Suprapubic skin (tissue), 4 donors: ENCODE measurements at regions not wholly inside any gene's neighbourhood (a gene's known extent, or its start where the extent isn't known, plus 50 kb on each side); places are given as distances from the start of the nearest gene placed in this dataset.

Experiments used
- DNase-seq, 2 donors: peaks; one replicate each; pipeline ENCODE4 v3.0.0-alpha.2; 2019; ENCODE audit warnings: low spot score in 2 of 2
- H3K27ac ChIP-seq: fragments of 200-600 bp; sonication (generic); one replicate; pipeline ENCODE4 v1.5.1; 2019
- H3K27me3 ChIP-seq: fragments of 200-600 bp; sonication (generic); one replicate; pipeline ENCODE4 v1.5.1; 2019
- H3K36me3 ChIP-seq: fragments of 200-600 bp; sonication (generic); one replicate; pipeline ENCODE4 v1.5.1; 2019
- H3K4me1 ChIP-seq: fragments of 200-600 bp; sonication (generic); one replicate; pipeline ENCODE4 v1.5.1; 2019
- H3K4me3 ChIP-seq: fragments of 200-600 bp; sonication (generic); one replicate; pipeline ENCODE4 v1.5.1; 2019; ENCODE audit warnings: mild to moderate bottlenecking
- H3K9me3 ChIP-seq: fragments of 200-600 bp; sonication (generic); one replicate; pipeline ENCODE4 v1.5.1; 2019
- EP300 ChIP-seq: sonication (generic); formaldehyde crosslinking; IDR thresholded peaks from one replicate; pipeline ENCODE4 v1.6.1; 2017; ENCODE audit warnings: antibody characterized with exemption
- POLR2A ChIP-seq, 2 donors: fragments of 450-650 bp; IDR thresholded peaks; one replicate each; pipeline ENCODE4 v1.6.1; 2017; ENCODE audit warnings: antibody characterized with exemption in 2 of 2, mild to moderate bottlenecking in 2 of 2, moderate library complexity in 2 of 2
- POLR2AphosphoS5 ChIP-seq, 3 donors: sonication (generic); formaldehyde crosslinking; IDR thresholded peaks; one replicate each; pipeline ENCODE4 v1.6.1; 2017; ENCODE audit warnings: antibody characterized with exemption in 3 of 3
- WGBS: methylation state at CpG from one replicate; pipeline ENCODE4 v1.1.5; 2018; 5-methylcytosine and 5-hydroxymethylcytosine counted together
- TF ChIP-seq, protein P1 (sequence below), 2 donors: fragments of 200-600 bp in 1 of 2; fragments of 450-650 bp in 1 of 2; sonication (generic) in 1 of 2; IDR thresholded peaks; one replicate each; pipeline ENCODE4 v1.5.1; 2016 to 2019; ENCODE audit warnings: antibody characterized with exemption in 2 of 2, mild to moderate bottlenecking in 1 of 2, moderate library complexity in 1 of 2

DNA sequence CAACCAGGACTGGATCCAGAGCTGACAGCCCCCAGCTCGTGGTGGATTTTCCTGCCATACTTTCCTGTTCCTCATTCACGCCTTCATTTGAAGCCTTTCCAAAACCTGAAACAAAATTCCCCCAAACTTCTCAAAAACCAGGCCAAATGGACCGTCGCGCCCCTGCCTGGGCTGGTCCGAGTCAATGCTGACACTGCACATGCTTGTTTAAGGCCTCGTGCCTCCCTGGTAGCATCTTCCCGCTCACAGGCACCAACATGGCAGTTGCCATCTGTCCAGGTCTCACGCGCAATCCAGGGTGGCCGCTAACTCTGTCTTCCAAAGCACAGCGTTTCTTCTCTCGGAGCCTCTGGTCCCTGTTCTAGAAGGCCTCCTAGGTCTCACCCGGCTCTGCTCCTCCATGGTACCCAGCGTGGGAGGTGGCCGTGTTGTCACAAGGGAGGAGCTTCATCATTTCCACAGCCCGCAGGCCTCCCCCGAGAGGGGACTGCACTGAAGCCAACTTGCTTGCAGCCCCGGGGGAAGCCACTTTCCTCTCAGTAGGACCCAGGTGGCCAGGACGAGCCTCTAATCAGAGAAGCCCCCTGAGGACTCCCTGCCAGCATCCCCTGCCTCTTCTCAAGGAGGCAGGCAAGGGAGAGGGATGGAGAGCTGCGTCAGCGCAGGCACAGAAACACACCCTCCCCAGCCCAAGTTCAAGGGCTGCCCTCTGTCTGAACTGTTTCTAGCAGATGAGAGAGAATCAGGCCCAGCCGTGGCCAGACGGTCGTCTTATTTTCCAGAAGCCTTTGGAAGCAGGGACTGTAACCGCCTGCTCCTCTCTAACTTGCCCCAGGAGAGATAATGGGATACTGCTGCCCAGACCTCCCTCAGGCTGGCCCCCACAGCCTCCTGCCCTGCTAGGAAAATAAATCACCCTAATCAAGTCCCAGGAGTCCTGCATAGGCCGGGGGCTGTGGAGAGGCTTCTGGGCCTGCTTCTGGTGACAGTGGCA is 152.8 kb upstream of the TLE3 start:
- Histone ChIP-seq H3K4me3 (no peak overlapping the region), H3K27me3 (no peaks in the 10 kb centered on the region), H3K36me3 (no peaks in the 10 kb centered on the region), H3K9me3 (no peaks in the 10 kb centered on the region), H3K27ac (no peak overlapping the region), H3K4me1 (peaks cover 19% of the 10 kb centered on the region)
- DNase-seq: peak in 1 of 2 donors; percentile 61
- TF ChIP-seq POLR2A (IDR thresholded peaks at IDR 0.05) (no peak), POLR2AphosphoS5 (IDR thresholded peaks at IDR 0.05) (no peak), EP300 (no peak)
- TF ChIP-seq, protein P1, sequence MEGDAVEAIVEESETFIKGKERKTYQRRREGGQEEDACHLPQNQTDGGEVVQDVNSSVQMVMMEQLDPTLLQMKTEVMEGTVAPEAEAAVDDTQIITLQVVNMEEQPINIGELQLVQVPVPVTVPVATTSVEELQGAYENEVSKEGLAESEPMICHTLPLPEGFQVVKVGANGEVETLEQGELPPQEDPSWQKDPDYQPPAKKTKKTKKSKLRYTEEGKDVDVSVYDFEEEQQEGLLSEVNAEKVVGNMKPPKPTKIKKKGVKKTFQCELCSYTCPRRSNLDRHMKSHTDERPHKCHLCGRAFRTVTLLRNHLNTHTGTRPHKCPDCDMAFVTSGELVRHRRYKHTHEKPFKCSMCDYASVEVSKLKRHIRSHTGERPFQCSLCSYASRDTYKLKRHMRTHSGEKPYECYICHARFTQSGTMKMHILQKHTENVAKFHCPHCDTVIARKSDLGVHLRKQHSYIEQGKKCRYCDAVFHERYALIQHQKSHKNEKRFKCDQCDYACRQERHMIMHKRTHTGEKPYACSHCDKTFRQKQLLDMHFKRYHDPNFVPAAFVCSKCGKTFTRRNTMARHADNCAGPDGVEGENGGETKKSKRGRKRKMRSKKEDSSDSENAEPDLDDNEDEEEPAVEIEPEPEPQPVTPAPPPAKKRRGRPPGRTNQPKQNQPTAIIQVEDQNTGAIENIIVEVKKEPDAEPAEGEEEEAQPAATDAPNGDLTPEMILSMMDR (IDR thresholded peaks at IDR 0.05): no peak
- WGBS: 93% methylated on average over 20 of the region's 27 CpGs

DNA sequence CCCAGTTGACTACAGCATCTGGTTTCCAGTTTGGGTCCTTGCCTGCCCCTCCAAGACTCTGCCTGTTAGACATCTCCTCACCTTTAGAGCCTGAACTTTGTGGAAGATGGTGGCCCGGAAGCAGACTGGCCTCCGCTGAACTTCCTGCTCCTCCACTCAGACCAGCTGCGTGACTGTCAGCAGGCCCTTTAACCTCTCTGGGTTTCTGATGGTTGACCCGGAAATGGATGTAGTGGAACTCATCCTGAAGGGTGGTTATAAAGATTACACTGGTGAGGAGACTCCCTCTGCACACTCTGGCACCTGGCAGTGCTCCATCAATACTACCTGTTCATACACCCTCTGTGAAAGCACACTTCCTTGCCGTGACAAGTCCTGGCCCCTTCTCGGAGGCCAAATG is 151.9 kb upstream of the TLE3 start:
- Histone ChIP-seq H3K4me1 (peaks cover 19% of the 10 kb centered on the region), H3K36me3 (no peaks in the 10 kb centered on the region), H3K27ac (no peak overlapping the region), H3K9me3 (no peaks in the 10 kb centered on the region), H3K27me3 (no peaks in the 10 kb centered on the region), H3K4me3 (no peak overlapping the region)
- 83% methylated on average over 6 of the region's 6 CpGs for WGBS
- TF ChIP-seq POLR2A (IDR thresholded peaks at IDR 0.05) (no peak), POLR2AphosphoS5 (IDR thresholded peaks at IDR 0.05) (no peak), EP300 (no peak)
- TF ChIP-seq, protein P1 (IDR thresholded peaks at IDR 0.05): no peak
- peak in 1 of 2 donors; percentile 49 for DNase-seq

DNA sequence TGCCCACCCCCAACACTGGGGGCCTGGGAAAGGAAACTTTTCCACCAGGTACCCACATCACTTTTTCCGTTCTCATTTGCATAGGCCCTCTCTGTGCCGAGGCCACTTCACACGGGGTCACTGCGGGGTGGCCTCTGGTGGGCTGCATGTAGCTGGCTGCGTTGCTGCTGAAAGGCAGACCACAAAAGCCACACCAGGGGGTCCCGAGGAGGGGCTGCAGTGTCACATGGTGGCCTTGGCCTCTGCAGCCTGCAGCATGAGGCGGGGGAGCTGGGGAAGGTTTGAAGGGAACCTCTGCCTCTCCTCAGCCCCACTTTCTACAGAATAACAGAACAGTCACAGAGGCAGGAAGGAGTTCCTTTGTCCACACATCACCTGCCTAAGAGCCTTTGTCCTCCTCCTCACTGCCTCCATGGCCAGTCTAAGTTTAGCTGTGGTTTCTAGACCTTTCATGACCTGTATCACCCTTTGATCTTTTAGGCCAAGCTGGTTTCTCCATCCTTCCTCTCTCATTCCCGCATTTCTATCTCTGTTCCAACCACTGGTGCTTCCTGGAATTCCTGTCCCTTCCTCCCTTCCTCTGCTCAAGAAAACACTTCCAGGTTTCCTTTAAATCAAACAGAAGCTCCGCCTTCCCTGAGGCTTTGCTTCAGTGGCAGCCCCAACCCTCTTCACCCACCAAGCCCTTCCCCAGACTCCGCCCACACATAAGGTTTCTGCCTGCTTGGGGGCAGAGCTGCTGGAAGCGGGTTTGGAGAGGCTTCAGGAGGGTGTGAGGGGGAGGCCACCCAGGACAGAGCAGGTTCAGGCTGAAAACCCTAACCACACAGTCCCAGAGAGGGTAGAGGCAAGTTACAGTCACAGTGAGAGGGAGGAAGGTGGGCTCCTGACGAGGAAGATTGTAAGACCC is 150.7 kb upstream of the TLE3 start:
- H3K4me3 ChIP-seq: no peak overlapping the region
- H3K27me3 ChIP-seq: no peaks in the 10 kb centered on the region
- no peaks in the 10 kb centered on the region for H3K36me3 ChIP-seq
- peaks cover 19% of the 10 kb centered on the region for H3K4me1 ChIP-seq
- no peak for TF ChIP-seq EP300
- TF ChIP-seq, protein P1 (IDR thresholded peaks at IDR 0.05): no peak
- TF ChIP-seq POLR2A (IDR thresholded peaks at IDR 0.05): no peak
- TF ChIP-seq POLR2AphosphoS5 (IDR thresholded peaks at IDR 0.05): no peak
- no peak overlapping the region for H3K27ac ChIP-seq
- peak in 1 of 2 donors; percentile 38 for DNase-seq
- no peaks in the 10 kb centered on the region for H3K9me3 ChIP-seq
- 94% methylated on average over 12 of the region's 12 CpGs for WGBS

DNA sequence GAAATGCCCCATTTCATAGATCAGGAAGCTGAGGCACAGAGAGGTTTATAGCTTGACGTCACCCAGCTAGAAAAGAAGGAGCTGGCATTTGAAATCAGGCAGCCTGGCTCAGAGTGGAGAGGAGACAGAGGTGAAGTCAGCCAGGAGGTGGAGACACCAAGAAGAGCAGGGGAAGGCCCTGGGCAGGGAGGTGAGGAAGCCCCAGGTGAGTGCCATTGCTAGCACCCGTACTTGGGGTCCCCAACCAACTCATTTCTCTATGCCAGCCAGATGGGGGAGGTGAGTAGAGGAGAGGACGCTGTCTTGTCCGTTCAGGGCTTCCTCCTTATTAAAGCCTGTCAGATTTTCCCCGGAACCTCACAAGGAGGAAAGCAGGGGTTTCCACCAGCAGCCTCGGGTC is 149.6 kb upstream of the TLE3 start:
- H3K9me3 ChIP-seq: no peaks in the 10 kb centered on the region
- WGBS: 90% methylated on average over 6 of the region's 6 CpGs
- peak in 1 of 2 donors; percentile 47 for DNase-seq
- H3K4me1 ChIP-seq: peaks cover 12% of the 10 kb centered on the region
- no peak overlapping the region for H3K4me3 ChIP-seq
- no peak for TF ChIP-seq EP300
- no peak for TF ChIP-seq POLR2A (IDR thresholded peaks at IDR 0.05)
- TF ChIP-seq, protein P1 (IDR thresholded peaks at IDR 0.05): no peak
- no peaks in the 10 kb centered on the region for H3K27me3 ChIP-seq
- no peaks in the 10 kb centered on the region for H3K36me3 ChIP-seq
- no peak overlapping the region for H3K27ac ChIP-seq
